HepG2 (cell line): ENCODE measurements at regions not wholly inside any gene's neighbourhood (a gene's known extent, or its start where the extent isn't known, plus 50 kb on each side); places are given as distances from the start of the nearest gene placed in this dataset.

Experiments used
- ATAC-seq: fragments of 200-7000 bp; cut with Tn5 transposase; 3 replicates; pipeline ENCODE4 v1.9.1; 2020; ENCODE audit warnings: mild to moderate bottlenecking, moderate library complexity
- BruUV-seq: library from RNA; stranded (reverse); fragments of 400-500 nt; replicated peaks from 2 replicates; lab custom pipeline; 2021; lab: Mats Ljungman, UMichigan
- CTCF ChIA-PET: fragments of 300-600 bp; formaldehyde crosslinking; extraction: SDS; loops from one replicate; lab custom pipeline; 2021; ENCODE audit warnings: low total read pairs, inconsistent platforms, low intra/inter-chr PET ratio; lab: Yijun Ruan, JAX
- POLR2A ChIA-PET: fragments of 350-600 bp; sonication (Branson Sonifier 250); formaldehyde crosslinking; loops from one replicate; lab custom pipeline; 2020; ENCODE audit warnings: antibody characterized with exemption, inconsistent platforms; lab: Yijun Ruan, JAX
- DNase-seq: peaks from one replicate; pipeline ENCODE4 v3.0.0-alpha.2; 2015; ENCODE audit warnings: low spot score
- FAIRE-seq: peaks from 3 replicates; lab custom pipeline; 2011; peaks lifted over from hg19 to GRCh38; lab: Jason Lieb, UNC
- H2AFZ ChIP-seq: one replicate; pipeline ENCODE4 v1.6.1; 2011; ENCODE audit warnings: low read length, inconsistent platforms
- H3K27ac ChIP-seq: fragments of 300-600 bp; 3 replicates; pipeline ENCODE4 v1.8.0; 2011; ENCODE audit warnings: mixed run types, mild to moderate bottlenecking, mixed read lengths, low read length, inconsistent platforms; ENCODE audit not compliant: insufficient read depth; ENCODE audit errors: extremely low read length
- H3K27me3 ChIP-seq, 2 experiments: fragments of 200-600 bp in 1 of 2; 2 replicates in 1 of 2; 3 replicates in 1 of 2; pipeline versions ENCODE4 v1.6.0 to v1.8.0; 2011; ENCODE audit warnings: low read length in 2 of 2, mild to moderate bottlenecking in 2 of 2, moderate library complexity in 2 of 2, inconsistent platforms in 1 of 2; ENCODE audit not compliant: insufficient read depth in 2 of 2, control insufficient read depth in 1 of 2
- H3K36me3 ChIP-seq, 2 experiments: fragments of 200-600 bp in 1 of 2; replicated peaks in 1 of 2; 2 replicates in 1 of 2; 3 replicates in 1 of 2; pipeline versions ENCODE4 v1.5.1 to v1.8.0; 2011; ENCODE audit warnings: low read length in 2 of 2, inconsistent platforms in 1 of 2; ENCODE audit not compliant: insufficient read depth in 2 of 2, control insufficient read depth in 1 of 2
- H3K4me1 ChIP-seq: 2 replicates; pipeline ENCODE4 v1.5.1; 2012; ENCODE audit warnings: low read length, inconsistent platforms; ENCODE audit not compliant: insufficient read depth
- H3K4me2 ChIP-seq: 2 replicates; pipeline ENCODE4 v1.6.0; 2011; ENCODE audit warnings: low read depth, low read length, inconsistent platforms
- H3K4me3 ChIP-seq, 3 experiments: fragments of 200-600 bp in 1 of 3; sonication (generic), shearing (Covaris generic) in 1 of 3; replicated peaks in 1 of 3; 2 replicates each; pipeline ENCODE4 v1.5.1; 2011 to 2016; ENCODE audit warnings: low read length in 3 of 3, inconsistent platforms in 2 of 3, low read depth in 2 of 3, mild to moderate bottlenecking in 2 of 3, control low read depth in 1 of 3, mixed read lengths in 1 of 3; ENCODE audit not compliant: insufficient read depth in 1 of 3
- H3K79me2 ChIP-seq: one replicate; pipeline ENCODE4 v1.6.1; 2011; ENCODE audit warnings: low read length, inconsistent platforms; ENCODE audit not compliant: insufficient read depth
- H3K9ac ChIP-seq: 2 replicates; pipeline ENCODE4 v1.6.0; 2011; ENCODE audit warnings: mild to moderate bottlenecking, low read depth, low read length, inconsistent platforms; ENCODE audit not compliant: insufficient read depth
- H3K9me3 ChIP-seq: 2 replicates; pipeline ENCODE4 v1.5.1; 2012; ENCODE audit warnings: mild to moderate bottlenecking, low read length
- H4K20me1 ChIP-seq: 2 replicates; pipeline ENCODE4 v1.6.0; 2011; ENCODE audit warnings: inconsistent platforms, mild to moderate bottlenecking, low read length, moderate library complexity; ENCODE audit not compliant: insufficient read depth
- ATM ChIP-seq: fragments of 450-650 bp; IDR thresholded peaks from 2 replicates; pipeline ENCODE4 v1.7.1; 2017; ENCODE audit warnings: mild to moderate bottlenecking, borderline replicate concordance
- FOSL2 ChIP-seq: sonication (generic); formaldehyde crosslinking; IDR thresholded peaks from 2 replicates; pipeline ENCODE4 v1.4.0; 2020; ENCODE audit warnings: missing genetic modification reagents
- HNF1B ChIP-seq: sonication (generic); formaldehyde crosslinking; IDR thresholded peaks from 2 replicates; pipeline ENCODE4 v1.5.1; 2020; ENCODE audit warnings: mild to moderate bottlenecking, moderate library complexity, missing genetic modification reagents
- IKZF4 ChIP-seq: sonication (generic); formaldehyde crosslinking; IDR thresholded peaks from 2 replicates; pipeline ENCODE4 v1.5.1; 2020; ENCODE audit warnings: borderline replicate concordance, mild to moderate bottlenecking, low read depth, missing genetic modification reagents; ENCODE audit errors: not compliant biosample characterization
- PLSCR1 ChIP-seq: sonication (generic); formaldehyde crosslinking; IDR thresholded peaks from 2 replicates; pipeline ENCODE4 v1.5.0; 2020; ENCODE audit warnings: missing genetic modification reagents, mild to moderate bottlenecking, borderline replicate concordance
- POLR2G ChIP-seq: fragments of 200-400 bp; formaldehyde crosslinking; IDR thresholded peaks from 2 replicates; pipeline ENCODE4 v1.6.1; 2018; ENCODE audit warnings: mild to moderate bottlenecking, low read depth, low read length, moderate library complexity
- SNAPC5 ChIP-seq: sonication (generic); formaldehyde crosslinking; IDR thresholded peaks from 2 replicates; pipeline ENCODE4 v1.8.1; 2023; ENCODE audit warnings: mild to moderate bottlenecking, missing genetic modification reagents, borderline replicate concordance
- ZC3H13 ChIP-seq: sonication (generic); formaldehyde crosslinking; IDR thresholded peaks from 2 replicates; pipeline ENCODE4 v1.8.1; 2023; ENCODE audit warnings: mild to moderate bottlenecking, missing genetic modification reagents, moderate library complexity
- ZFP36L1 ChIP-seq: sonication (generic); formaldehyde crosslinking; IDR thresholded peaks from 2 replicates; pipeline ENCODE4 v1.8.0; 2022; ENCODE audit warnings: mild to moderate bottlenecking, missing genetic modification reagents, moderate library complexity
- ZIK1 ChIP-seq: sonication (generic); formaldehyde crosslinking; IDR thresholded peaks from 2 replicates; pipeline ENCODE4 v1.5.0; 2020; ENCODE audit warnings: mild to moderate bottlenecking, low read depth, missing genetic modification reagents, borderline replicate concordance
- ZMYM2 ChIP-seq: sonication (generic); formaldehyde crosslinking; IDR thresholded peaks from 2 replicates; pipeline ENCODE4 v1.8.0; 2022; ENCODE audit warnings: mild to moderate bottlenecking, missing genetic modification reagents
- ZNF136 ChIP-seq: sonication (generic); formaldehyde crosslinking; IDR thresholded peaks from 2 replicates; pipeline ENCODE4 v1.8.1; 2022; ENCODE audit warnings: low read depth, mild to moderate bottlenecking, moderate library complexity, missing genetic modification reagents
- ZNF383 ChIP-seq: sonication (generic); formaldehyde crosslinking; IDR thresholded peaks from 2 replicates; pipeline ENCODE4 v1.4.0; 2020; ENCODE audit warnings: missing genetic modification reagents, mild to moderate bottlenecking, borderline replicate concordance
- ZNF615 ChIP-seq: sonication (generic); formaldehyde crosslinking; IDR thresholded peaks from 2 replicates; pipeline ENCODE4 v1.5.0; 2020; ENCODE audit warnings: mild to moderate bottlenecking, missing genetic modification reagents, borderline replicate concordance
- ZNF75D ChIP-seq: sonication (generic); formaldehyde crosslinking; IDR thresholded peaks from 2 replicates; pipeline ENCODE4 v1.8.1; 2023; ENCODE audit warnings: missing genetic modification reagents, mild to moderate bottlenecking, borderline replicate concordance
- ZNF879 ChIP-seq: sonication (generic); formaldehyde crosslinking; IDR thresholded peaks from 2 replicates; pipeline ENCODE4 v1.8.1; 2023; ENCODE audit warnings: missing genetic modification reagents
- ZZZ3 ChIP-seq: sonication (generic); formaldehyde crosslinking; IDR thresholded peaks from 2 replicates; pipeline ENCODE4 v1.4.0; 2020; ENCODE audit warnings: missing genetic modification reagents, mild to moderate bottlenecking, borderline replicate concordance
- in situ Hi-C: cut with HindIII; loops from 2 replicates; pipeline ENCODE4 v1.10.0; 2017; ENCODE audit warnings: low pct_unique_long_range_greater_than_20kb; ENCODE audit not compliant: extremely low pct_ligation_motif_present
- intact Hi-C: fragments of 100-400 bp; cut with micrococcal nuclease; formaldehyde crosslinking; loops from one replicate; pipeline ENCODE4 v1.10.0; 2022; ENCODE audit not compliant: unreplicated experiment

GRCh38 chr6:118746825-118747174 is 95.4 kb upstream of the CEP85L start:
- Histone ChIP-seq H3K4me3 (no peak overlapping the region), H3K4me1 (no peaks in the 10 kb centered on the region; the same call in 1 of the 2 replicates), H3K36me3 (no peaks in the 10 kb centered on the region), H2AFZ (no peak overlapping the region), H3K27ac (no peak overlapping the region), H3K9me3 (no peaks in the 10 kb centered on the region), H3K9ac (no peak overlapping the region), H3K27me3 (peaks cover 3 to 21% of the 10 kb centered on the region in 2 experiments; a peak in 3 of 5 replicates), H4K20me1 (no peaks in the 10 kb centered on the region), H3K4me2 (no peak overlapping the region), H3K79me2 (no peaks in the 10 kb centered on the region)
- POLR2A ChIA-PET, result no interaction called here
- no peak for FAIRE-seq
- no TSS peak for BruUV-seq
- no peak for ATAC-seq
- CTCF ChIA-PET, result no interaction called here
- TF ChIP-seq IKZF4 (CRISPR knock-in tag) (no peak), ZZZ3 (no peak), ZNF383 (CRISPR knock-in tag) (no peak), ZNF879 (no peak), SNAPC5 (no peak), ZFP36L1 (CRISPR knock-in tag) (no peak), POLR2G (no peak), ZMYM2 (CRISPR knock-in tag) (no peak), ZNF136 (CRISPR knock-in tag) (no peak), ZNF75D (no peak), ZNF615 (CRISPR knock-in tag) (no peak), ZIK1 (CRISPR knock-in tag) (no peak), FOSL2 (no peak), PLSCR1 (CRISPR knock-in tag) (no peak), HNF1B (CRISPR knock-in tag) (no peak), ZC3H13 (no peak), ATM (no peak)
- intact Hi-C loops (no loop called here), in situ Hi-C loops (no loop called here)
- DNase-seq, result no peak
